SK-N-SH treated with all-trans-retinoic acid at 6 μM for 48 hours (cell line): ENCODE measurements at regions not wholly inside any gene's neighbourhood (a gene's known extent, or its start where the extent isn't known, plus 50 kb on each side); places are given as distances from the start of the nearest gene placed in this dataset.

Experiments used
- ARNTL ChIP-seq: fragments of 450-650 bp; formaldehyde crosslinking; IDR thresholded peaks from 2 replicates; pipeline ENCODE4 v1.5.0; 2020; ENCODE audit warnings: low read depth, mild to moderate bottlenecking, moderate library complexity, borderline replicate concordance
- BACH2 ChIP-seq: fragments of 250-450 bp; sonication (Bioruptor Pico); IDR thresholded peaks from 2 replicates; pipeline ENCODE4 v1.9.0; 2021; ENCODE audit warnings: mild to moderate bottlenecking, borderline replicate concordance
- CSDC2 ChIP-seq: fragments of 250-450 bp; sonication (Bioruptor Pico); IDR thresholded peaks from 2 replicates; pipeline ENCODE4 v1.5.0; 2020; ENCODE audit warnings: mild to moderate bottlenecking, moderate library complexity
- GLIS3 ChIP-seq: fragments of 250-450 bp; sonication (Bioruptor Pico); IDR thresholded peaks from 2 replicates; pipeline ENCODE4 v1.5.0; 2020; ENCODE audit warnings: mild to moderate bottlenecking, moderate library complexity
- OSR1 ChIP-seq: fragments of 250-450 bp; sonication (Bioruptor Pico); IDR thresholded peaks from 2 replicates; pipeline ENCODE4 v1.8.0; 2022; ENCODE audit warnings: moderate library complexity, mild to moderate bottlenecking, inconsistent platforms
- RARB ChIP-seq: fragments of 250-450 bp; sonication (Bioruptor Pico); IDR thresholded peaks from 2 replicates; pipeline ENCODE4 v1.8.0; 2021; ENCODE audit warnings: mild to moderate bottlenecking, moderate library complexity
- ZFP3 ChIP-seq: fragments of 250-450 bp; sonication (Bioruptor Pico); IDR thresholded peaks from 2 replicates; pipeline ENCODE4 v1.5.0; 2020; ENCODE audit warnings: mild to moderate bottlenecking, moderate library complexity
- ZNF565 ChIP-seq: fragments of 450-650 bp; formaldehyde crosslinking; conservative IDR thresholded peaks from 2 replicates; pipeline ENCODE4 v1.5.0; 2020; ENCODE audit warnings: low read depth, mild to moderate bottlenecking, moderate library complexity
- ZNF70 ChIP-seq: fragments of 450-650 bp; formaldehyde crosslinking; IDR thresholded peaks from 2 replicates; pipeline ENCODE4 v1.5.0; 2020; ENCODE audit warnings: mild to moderate bottlenecking, moderate library complexity
- ZNF8 ChIP-seq: fragments of 450-650 bp; formaldehyde crosslinking; IDR thresholded peaks from 2 replicates; pipeline ENCODE4 v1.5.0; 2020; ENCODE audit warnings: mild to moderate bottlenecking, moderate library complexity
- TF ChIP-seq, protein P1 (sequence below): fragments of 250-450 bp; sonication (Bioruptor Pico); IDR thresholded peaks from 2 replicates; pipeline ENCODE4 v1.8.0; 2020; ENCODE audit warnings: mild to moderate bottlenecking, moderate library complexity, borderline replicate concordance
- TF ChIP-seq, protein P2 (sequence below): fragments of 250-450 bp; sonication (Bioruptor Pico); IDR thresholded peaks from 2 replicates; pipeline ENCODE4 v1.5.1; 2021; ENCODE audit warnings: mild to moderate bottlenecking, moderate library complexity
- TF ChIP-seq, protein P3 (sequence below): fragments of 250-450 bp; sonication (Bioruptor Pico); IDR thresholded peaks from 2 replicates; pipeline ENCODE4 v1.5.1; 2020; ENCODE audit warnings: low read depth, mild to moderate bottlenecking, moderate library complexity

DNA sequence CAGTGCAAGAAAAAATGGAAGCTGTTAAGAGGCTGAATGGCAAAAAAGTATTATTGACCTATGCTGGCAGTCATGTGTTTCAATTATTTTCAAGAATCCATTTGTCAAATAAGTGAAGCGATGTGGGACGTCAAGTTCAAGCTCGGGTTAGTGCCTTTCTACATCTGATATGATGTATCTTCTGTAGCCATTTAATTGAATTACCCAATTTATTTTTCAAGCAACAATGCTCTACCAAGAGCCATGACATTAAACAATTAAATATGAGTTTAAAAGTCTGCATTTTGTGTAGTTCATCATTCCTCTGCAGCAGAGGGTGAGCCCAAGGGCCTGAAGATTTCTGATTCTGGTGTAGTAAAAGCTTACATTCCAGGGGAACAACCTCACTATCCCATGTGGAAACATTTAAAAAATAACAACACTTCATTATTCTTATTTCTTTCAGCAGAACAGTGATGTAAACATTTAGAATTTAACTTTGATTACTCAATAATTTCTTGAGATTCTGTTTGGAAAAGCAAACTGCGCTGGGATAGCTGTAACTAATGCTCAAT, 619.7 kb upstream of the ARRDC3 start:
- no peak for TF ChIP-seq RARB (CRISPR knock-in tag)
- TF ChIP-seq OSR1 (CRISPR knock-in tag) = no peak
- no peak for TF ChIP-seq GLIS3
- no peak for TF ChIP-seq BACH2 (CRISPR knock-in tag)
- TF ChIP-seq, protein P1, sequence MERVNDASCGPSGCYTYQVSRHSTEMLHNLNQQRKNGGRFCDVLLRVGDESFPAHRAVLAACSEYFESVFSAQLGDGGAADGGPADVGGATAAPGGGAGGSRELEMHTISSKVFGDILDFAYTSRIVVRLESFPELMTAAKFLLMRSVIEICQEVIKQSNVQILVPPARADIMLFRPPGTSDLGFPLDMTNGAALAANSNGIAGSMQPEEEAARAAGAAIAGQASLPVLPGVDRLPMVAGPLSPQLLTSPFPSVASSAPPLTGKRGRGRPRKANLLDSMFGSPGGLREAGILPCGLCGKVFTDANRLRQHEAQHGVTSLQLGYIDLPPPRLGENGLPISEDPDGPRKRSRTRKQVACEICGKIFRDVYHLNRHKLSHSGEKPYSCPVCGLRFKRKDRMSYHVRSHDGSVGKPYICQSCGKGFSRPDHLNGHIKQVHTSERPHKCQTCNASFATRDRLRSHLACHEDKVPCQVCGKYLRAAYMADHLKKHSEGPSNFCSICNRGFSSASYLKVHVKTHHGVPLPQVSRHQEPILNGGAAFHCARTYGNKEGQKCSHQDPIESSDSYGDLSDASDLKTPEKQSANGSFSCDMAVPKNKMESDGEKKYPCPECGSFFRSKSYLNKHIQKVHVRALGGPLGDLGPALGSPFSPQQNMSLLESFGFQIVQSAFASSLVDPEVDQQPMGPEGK (CRISPR knock-in tag) = no peak
- TF ChIP-seq ZFP3 (CRISPR knock-in tag) = no peak
- TF ChIP-seq, protein P2, sequence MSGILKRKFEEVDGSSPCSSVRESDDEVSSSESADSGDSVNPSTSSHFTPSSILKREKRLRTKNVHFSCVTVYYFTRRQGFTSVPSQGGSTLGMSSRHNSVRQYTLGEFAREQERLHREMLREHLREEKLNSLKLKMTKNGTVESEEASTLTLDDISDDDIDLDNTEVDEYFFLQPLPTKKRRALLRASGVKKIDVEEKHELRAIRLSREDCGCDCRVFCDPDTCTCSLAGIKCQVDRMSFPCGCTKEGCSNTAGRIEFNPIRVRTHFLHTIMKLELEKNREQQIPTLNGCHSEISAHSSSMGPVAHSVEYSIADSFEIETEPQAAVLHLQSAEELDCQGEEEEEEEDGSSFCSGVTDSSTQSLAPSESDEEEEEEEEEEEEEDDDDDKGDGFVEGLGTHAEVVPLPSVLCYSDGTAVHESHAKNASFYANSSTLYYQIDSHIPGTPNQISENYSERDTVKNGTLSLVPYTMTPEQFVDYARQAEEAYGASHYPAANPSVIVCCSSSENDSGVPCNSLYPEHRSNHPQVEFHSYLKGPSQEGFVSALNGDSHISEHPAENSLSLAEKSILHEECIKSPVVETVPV (CRISPR knock-in tag) = no peak
- TF ChIP-seq ARNTL = no peak
- no peak for TF ChIP-seq ZNF8 (CRISPR knock-in tag)
- TF ChIP-seq, protein P3, sequence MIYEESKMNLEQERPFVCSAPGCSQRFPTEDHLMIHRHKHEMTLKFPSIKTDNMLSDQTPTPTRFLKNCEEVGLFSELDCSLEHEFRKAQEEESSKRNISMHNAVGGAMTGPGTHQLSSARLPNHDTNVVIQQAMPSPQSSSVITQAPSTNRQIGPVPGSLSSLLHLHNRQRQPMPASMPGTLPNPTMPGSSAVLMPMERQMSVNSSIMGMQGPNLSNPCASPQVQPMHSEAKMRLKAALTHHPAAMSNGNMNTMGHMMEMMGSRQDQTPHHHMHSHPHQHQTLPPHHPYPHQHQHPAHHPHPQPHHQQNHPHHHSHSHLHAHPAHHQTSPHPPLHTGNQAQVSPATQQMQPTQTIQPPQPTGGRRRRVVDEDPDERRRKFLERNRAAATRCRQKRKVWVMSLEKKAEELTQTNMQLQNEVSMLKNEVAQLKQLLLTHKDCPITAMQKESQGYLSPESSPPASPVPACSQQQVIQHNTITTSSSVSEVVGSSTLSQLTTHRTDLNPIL = no peak
- no peak for TF ChIP-seq ZNF70 (CRISPR knock-in tag)
- TF ChIP-seq CSDC2 = no peak
- no peak for TF ChIP-seq ZNF565 (CRISPR knock-in tag)
